ENCODE measurements at regions not wholly inside any gene's neighbourhood (a gene's known extent, or its start where the extent isn't known, plus 50 kb on each side); places are given as distances from the start of the nearest gene placed in this dataset.

DNA sequence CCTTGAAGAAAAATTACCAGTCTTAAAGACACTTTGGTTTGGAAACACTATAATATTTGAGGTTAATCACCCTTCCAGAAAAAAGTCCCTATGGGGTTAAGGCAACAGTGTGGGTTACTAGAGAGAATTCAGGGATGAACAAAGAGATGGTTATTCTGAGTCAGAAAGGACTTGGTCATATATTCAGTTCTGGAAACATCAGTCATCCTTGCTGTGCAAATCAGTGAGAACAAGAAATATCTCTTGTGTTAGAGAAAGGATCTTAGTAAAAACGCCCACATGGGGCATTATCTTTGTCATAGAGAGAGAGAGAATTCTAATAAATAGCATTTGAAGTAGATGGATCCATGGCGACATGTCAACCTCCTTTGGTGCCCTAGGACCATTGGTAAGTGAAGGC lies 59.4 kb upstream of the E2F7 start:
- H3K4me3 ChIP-seq (ENCODE audit: control insufficient read depth, low read depth, low read length), result no peak overlapping the region
- TF ChIP-seq, protein P1, sequence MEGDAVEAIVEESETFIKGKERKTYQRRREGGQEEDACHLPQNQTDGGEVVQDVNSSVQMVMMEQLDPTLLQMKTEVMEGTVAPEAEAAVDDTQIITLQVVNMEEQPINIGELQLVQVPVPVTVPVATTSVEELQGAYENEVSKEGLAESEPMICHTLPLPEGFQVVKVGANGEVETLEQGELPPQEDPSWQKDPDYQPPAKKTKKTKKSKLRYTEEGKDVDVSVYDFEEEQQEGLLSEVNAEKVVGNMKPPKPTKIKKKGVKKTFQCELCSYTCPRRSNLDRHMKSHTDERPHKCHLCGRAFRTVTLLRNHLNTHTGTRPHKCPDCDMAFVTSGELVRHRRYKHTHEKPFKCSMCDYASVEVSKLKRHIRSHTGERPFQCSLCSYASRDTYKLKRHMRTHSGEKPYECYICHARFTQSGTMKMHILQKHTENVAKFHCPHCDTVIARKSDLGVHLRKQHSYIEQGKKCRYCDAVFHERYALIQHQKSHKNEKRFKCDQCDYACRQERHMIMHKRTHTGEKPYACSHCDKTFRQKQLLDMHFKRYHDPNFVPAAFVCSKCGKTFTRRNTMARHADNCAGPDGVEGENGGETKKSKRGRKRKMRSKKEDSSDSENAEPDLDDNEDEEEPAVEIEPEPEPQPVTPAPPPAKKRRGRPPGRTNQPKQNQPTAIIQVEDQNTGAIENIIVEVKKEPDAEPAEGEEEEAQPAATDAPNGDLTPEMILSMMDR (conservative IDR thresholded peaks at IDR 0.05; ENCODE audit: control insufficient read depth, insufficient read depth, low read depth, low read length), result no peak
- peak; percentile 87 for DNase-seq (ENCODE audit: low read depth)

DNA sequence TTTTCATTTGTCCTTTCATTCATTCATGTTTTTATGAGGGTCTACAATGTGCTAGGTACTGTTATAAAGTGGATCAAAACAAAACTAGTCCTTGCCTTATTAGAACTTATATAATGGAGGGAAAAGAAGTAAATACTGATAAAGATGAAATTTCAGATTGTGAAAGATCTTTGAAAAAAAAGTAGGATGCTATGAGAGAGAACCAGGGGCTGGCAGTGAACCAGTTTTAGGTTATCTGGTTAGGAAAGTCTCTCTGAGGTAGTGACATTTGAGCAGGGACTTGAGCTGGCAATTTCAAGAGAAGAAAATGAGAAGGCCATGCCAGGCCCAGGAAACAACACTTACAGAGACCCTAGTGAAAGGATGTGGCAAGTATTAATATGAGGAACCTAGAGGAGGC lies 57.3 kb upstream of the E2F7 start:
- TF ChIP-seq, protein P1 (conservative IDR thresholded peaks at IDR 0.05; ENCODE audit: control insufficient read depth, insufficient read depth, low read depth, low read length), result no peak
- peak; percentile 29 for DNase-seq (ENCODE audit: low read depth)
- H3K4me3 ChIP-seq (ENCODE audit: control insufficient read depth, low read depth, low read length), result no peak overlapping the region

DNA sequence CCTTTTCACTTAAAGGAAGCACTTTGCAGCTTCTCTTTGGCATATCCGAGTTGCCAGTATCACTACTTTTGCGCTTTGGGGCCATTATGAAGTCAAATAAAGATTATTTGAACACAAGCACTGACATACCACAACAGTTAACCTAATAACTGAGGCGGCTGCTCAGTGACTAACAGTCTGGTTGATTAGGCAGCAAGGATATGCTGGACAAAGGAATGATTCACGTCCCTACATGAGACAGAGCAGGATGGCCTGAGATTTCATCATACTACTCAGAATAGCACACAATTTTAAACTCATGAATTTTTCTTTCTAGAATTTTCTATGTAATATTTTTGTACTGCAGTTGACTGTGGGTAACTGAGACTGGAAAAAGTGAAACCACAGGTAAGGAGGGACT lies 56.9 kb upstream of the E2F7 start:
- TF ChIP-seq, protein P1 (conservative IDR thresholded peaks at IDR 0.05; ENCODE audit: control insufficient read depth, insufficient read depth, low read depth, low read length), result no peak

DNA sequence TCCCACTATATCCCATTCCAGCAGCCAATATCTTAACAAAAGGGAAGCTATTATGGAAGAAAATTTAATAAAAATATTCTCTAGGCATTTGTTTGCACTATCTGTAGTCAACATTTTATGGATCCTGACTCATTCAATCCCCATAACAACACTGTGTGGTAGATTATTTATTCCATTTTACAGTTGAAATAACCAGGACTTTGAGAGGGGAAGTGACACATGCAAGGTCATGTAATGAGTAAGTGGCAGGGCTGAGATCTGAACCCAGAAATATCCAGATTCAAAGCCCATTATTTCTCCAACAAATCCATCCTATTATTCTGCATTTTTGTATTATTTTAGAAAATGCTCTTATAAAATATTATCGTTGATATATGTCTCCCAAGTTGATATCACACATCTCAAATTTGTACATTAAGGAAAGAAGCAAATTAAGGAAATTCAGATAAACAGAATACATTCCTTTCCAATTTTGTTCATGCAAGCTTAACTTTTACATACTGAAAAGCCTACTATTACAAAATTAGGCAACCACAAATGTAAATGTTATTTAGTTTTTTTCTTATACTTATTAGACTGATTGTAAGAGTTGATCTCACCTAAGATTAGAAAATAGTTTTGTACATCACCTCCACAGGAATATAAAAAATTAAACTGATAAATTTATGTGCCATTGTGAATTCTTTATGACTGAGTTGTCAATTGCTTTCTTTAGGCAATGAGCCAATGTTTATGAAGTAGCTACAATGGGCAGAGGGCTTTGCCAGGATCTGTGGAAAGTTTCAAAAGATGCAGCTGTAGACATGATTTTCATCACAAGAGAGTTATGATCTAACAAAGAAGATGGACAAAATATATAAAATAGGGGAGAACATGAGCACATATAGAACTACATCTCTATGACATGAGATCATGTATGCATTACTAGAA lies 55.1 kb upstream of the E2F7 start:
- no peak overlapping the region for H3K4me3 ChIP-seq (ENCODE audit: control insufficient read depth, low read depth, low read length)
- TF ChIP-seq, protein P1 (conservative IDR thresholded peaks at IDR 0.05; ENCODE audit: control insufficient read depth, insufficient read depth, low read depth, low read length), result no peak
- DNase-seq (ENCODE audit: low read depth), result peak; percentile 58

More for the DNA sequence above, 56.9 kb upstream of the E2F7 start:
- peak; percentile 95 for DNase-seq (ENCODE audit: low read depth)
- no peak overlapping the region for H3K4me3 ChIP-seq (ENCODE audit: control insufficient read depth, low read depth, low read length)

DNA sequence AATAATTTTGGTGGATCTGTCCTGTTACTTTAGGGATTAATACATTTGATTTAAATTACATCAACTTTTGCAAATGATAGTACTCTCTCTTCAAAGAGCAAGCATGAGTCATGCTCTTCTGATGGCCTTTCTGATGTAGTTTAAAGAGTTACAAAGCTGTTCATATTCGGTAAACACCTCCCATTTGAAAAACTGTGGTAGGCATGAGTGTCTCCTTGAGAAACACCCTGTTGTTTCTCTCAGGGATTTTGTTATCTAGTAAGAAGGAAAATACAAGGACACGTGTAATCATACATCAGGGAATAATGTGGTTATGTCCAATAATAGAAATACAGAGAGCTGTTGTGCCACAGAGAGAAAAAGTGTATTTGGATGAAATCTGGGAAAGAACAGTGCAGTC lies 53.3 kb upstream of the E2F7 start:
- DNase-seq (ENCODE audit: low read depth), result peak; percentile 61
- H3K4me3 ChIP-seq (ENCODE audit: control insufficient read depth, low read depth, low read length), result no peak overlapping the region
- TF ChIP-seq, protein P1 (conservative IDR thresholded peaks at IDR 0.05; ENCODE audit: control insufficient read depth, insufficient read depth, low read depth, low read length), result no peak

DNA sequence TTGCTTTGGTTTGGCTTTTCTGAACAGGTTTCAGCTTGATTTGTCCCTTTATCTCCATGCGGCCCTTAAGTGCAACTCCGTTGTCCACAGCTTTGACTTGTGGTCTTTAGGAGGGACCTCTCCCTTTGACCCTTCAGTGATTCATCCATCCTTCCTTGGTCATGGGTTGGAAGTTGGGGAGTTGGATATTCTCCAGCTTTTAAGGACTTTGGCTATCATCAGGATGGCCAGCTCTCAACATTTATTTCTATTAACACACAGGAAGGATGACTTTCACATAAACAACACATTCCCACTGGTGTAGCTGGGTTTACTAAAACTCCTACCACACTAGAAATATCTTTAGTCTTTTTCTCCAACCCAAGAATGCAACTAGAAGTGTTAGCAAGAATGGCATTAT lies 50.9 kb upstream of the E2F7 start:
- H3K4me3 ChIP-seq (ENCODE audit: control insufficient read depth, low read depth, low read length), result no peak overlapping the region
- TF ChIP-seq, protein P1 (conservative IDR thresholded peaks at IDR 0.05; ENCODE audit: control insufficient read depth, insufficient read depth, low read depth, low read length), result no peak
- peak; percentile 71 for DNase-seq (ENCODE audit: low read depth)
